Skeletal muscle satellite cell (primary cell): ENCODE measurements at regions not wholly inside any gene's neighbourhood (a gene's known extent, or its start where the extent isn't known, plus 50 kb on each side); places are given as distances from the start of the nearest gene placed in this dataset.

Experiments used
- H3K27me3 ChIP-seq: 2 replicates; pipeline ENCODE4 v1.7.0; 2013; ENCODE audit warnings: low read length; ENCODE audit not compliant: control insufficient read depth, insufficient read depth
- H3K36me3 ChIP-seq: 2 replicates; pipeline ENCODE4 v1.7.0; 2013; ENCODE audit warnings: mild to moderate bottlenecking, control low read depth, low read length; ENCODE audit not compliant: insufficient read depth
- H3K4me1 ChIP-seq: 2 replicates; pipeline ENCODE4 v1.7.0; 2013; ENCODE audit warnings: low read length; ENCODE audit not compliant: control insufficient read depth, insufficient read depth
- H3K4me2 ChIP-seq: 2 replicates; pipeline ENCODE4 v1.7.0; 2013; ENCODE audit warnings: mild to moderate bottlenecking, low read length
- H3K4me3 ChIP-seq: 2 replicates; pipeline ENCODE4 v1.7.0; 2013; ENCODE audit warnings: low read length
- H3K9ac ChIP-seq: 2 replicates; pipeline ENCODE4 v1.7.0; 2013; ENCODE audit warnings: mild to moderate bottlenecking, low read depth, low read length, moderate library complexity
- H3K9me3 ChIP-seq: replicated peaks from 2 replicates; pipeline ENCODE4 v1.7.0; 2013; ENCODE audit warnings: mild to moderate bottlenecking, control low read depth, low read length

DNA sequence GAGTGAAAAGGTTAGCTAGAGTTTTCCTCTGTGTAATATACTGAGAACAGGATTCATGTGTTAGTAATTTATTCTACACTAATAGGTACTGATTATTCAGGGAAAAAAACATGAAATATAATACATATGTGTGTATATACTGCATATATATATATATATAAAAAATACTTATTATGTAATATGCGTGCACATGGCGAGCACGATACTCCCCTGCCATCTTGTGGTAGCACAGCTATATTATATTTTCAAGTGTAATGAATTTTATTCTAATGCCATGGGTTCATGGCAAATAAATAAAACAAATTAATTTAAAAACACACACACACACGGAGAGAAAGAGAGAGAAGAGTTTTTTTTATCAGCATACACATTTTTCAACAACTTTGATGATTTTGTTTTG is 460.6 kb downstream of the KCNJ2 start:
- H3K9ac ChIP-seq: no peak overlapping the region
- H3K4me1 ChIP-seq: no peaks in the 10 kb centered on the region
- H3K27me3 ChIP-seq: no peaks in the 10 kb centered on the region
- H3K9me3 ChIP-seq: no peaks in the 10 kb centered on the region
- no peak overlapping the region for H3K4me2 ChIP-seq
- H3K36me3 ChIP-seq: no peaks in the 10 kb centered on the region
- no peak overlapping the region for H3K4me3 ChIP-seq

DNA sequence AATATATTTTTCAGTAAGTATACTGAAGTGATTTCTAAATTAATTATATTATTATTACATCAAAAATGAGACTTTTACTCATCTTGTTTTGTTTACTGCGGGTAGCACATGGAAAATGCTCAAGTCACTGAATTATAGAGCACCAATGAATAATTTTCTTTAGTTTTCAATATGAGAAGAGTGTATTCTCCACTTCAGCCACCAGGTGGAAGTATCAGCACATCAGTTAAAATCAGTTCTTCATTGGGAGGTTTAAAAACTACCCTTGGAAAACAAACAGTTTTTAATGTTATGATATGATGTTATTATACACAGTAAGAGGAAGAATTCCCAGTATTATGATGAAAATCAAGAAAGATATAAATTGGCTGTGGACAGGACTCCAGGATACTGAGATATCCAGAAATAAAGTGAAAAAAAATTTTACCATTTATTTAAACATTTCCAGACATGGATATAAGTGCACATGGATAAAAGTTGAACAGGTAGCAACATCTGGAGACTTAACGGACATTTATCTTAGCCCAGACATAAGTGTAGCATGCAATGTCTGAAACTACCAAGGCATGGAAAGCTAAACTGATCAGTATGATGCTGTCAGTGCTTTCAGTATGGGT is 467.3 kb downstream of the KCNJ2 start:
- H3K9ac ChIP-seq: no peak overlapping the region
- H3K9me3 ChIP-seq: no peaks in the 10 kb centered on the region
- no peaks in the 10 kb centered on the region for H3K27me3 ChIP-seq

DNA sequence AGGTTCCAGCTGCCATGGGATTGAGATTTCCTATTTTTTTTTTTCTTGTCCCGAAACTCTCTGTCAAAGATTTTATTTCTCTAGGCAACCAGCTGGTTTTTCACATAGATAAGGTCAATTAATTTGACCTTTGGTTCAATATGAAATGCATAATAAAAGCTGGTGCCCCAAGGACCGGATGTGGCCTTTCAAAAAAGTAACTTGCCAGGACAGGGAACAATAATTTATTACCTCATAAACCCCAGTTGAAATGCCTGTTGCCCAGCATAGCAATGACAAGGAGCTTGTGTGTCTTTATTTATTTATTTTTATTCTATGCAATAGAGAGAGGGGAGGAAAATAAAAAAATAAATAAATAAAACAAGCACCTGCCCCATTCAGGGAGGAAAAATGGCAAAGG is 472.7 kb downstream of the KCNJ2 start:
- no peaks in the 10 kb centered on the region for H3K4me1 ChIP-seq
- no peaks in the 10 kb centered on the region for H3K9me3 ChIP-seq
- H3K27me3 ChIP-seq: no peaks in the 10 kb centered on the region
- H3K9ac ChIP-seq: no peak overlapping the region
- H3K4me2 ChIP-seq: no peak overlapping the region
- H3K4me3 ChIP-seq: no peak overlapping the region
- no peaks in the 10 kb centered on the region for H3K36me3 ChIP-seq

More for the DNA sequence above, 467.3 kb downstream of the KCNJ2 start:
- Histone ChIP-seq H3K4me1 (no peaks in the 10 kb centered on the region), H3K4me2 (no peak overlapping the region), H3K4me3 (no peak overlapping the region), H3K36me3 (no peaks in the 10 kb centered on the region)

DNA sequence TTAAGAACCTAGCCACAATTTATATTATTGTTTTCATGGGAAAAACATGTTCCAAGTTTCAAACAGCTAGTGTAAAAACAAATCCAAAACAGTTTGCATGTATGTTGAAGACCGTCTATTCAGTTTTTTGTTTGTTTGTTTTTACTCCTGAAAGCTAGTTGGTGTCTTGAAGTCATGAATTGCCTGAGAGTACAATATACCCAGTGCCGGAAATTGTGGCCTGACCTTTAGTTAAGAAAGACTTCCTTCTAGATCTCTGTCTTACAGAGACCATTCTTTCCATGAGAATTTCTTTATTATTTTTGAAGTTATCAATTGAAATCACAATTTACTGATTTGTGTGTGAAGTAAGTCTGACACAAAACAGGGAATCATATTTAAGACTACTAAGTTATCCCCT is 474.8 kb downstream of the KCNJ2 start:
- Histone ChIP-seq H3K4me2 (no peak overlapping the region), H3K4me1 (no peaks in the 10 kb centered on the region), H3K9me3 (no peaks in the 10 kb centered on the region), H3K27me3 (no peaks in the 10 kb centered on the region), H3K9ac (no peak overlapping the region), H3K36me3 (no peaks in the 10 kb centered on the region), H3K4me3 (no peak overlapping the region)

DNA sequence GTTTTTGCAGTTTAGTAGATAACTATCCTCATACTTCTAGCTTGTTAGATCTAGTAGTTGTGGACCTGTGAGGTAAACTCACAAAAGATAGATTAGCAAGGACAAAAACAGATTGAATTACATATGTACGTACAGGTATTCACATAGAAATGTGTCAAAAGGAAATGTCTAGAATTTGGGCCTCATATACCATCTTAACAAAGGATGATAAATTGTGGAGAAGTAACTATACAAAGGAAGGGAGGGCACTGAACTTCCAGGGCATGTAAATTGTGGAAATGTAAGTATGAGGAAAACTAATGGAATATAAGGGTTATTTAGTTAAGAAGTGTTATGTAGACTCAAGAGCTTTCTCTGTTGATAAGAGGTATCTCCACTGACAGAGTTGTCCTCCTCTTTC is 477.3 kb downstream of the KCNJ2 start:
- no peaks in the 10 kb centered on the region for H3K36me3 ChIP-seq
- H3K9ac ChIP-seq: no peak overlapping the region
- no peaks in the 10 kb centered on the region for H3K9me3 ChIP-seq
- no peak overlapping the region for H3K4me3 ChIP-seq
- no peak overlapping the region for H3K4me2 ChIP-seq
- H3K4me1 ChIP-seq: no peaks in the 10 kb centered on the region
- H3K27me3 ChIP-seq: no peaks in the 10 kb centered on the region

DNA sequence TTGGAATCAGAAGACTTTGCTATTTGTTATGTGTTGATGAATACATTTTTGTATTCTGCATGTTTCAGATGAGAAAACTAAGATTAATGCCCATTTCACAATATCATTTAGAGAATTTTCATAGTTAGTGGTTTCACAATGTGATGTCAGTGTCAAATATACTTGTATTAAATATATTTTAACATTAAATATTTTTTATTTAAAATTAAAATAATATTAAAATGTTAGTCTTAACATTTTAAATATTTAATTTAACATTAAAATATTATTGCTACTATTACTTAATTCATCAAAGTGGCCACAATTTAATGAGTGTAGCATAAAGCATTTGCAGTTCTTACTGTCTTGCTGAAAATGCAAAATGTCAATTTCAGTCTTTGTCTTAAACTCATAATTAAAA is 478.8 kb downstream of the KCNJ2 start:
- H3K4me1 ChIP-seq: no peaks in the 10 kb centered on the region
- no peak overlapping the region for H3K9ac ChIP-seq
- H3K4me3 ChIP-seq: no peak overlapping the region
- no peaks in the 10 kb centered on the region for H3K36me3 ChIP-seq
- H3K9me3 ChIP-seq: no peaks in the 10 kb centered on the region
- no peak overlapping the region for H3K4me2 ChIP-seq
- no peaks in the 10 kb centered on the region for H3K27me3 ChIP-seq

DNA sequence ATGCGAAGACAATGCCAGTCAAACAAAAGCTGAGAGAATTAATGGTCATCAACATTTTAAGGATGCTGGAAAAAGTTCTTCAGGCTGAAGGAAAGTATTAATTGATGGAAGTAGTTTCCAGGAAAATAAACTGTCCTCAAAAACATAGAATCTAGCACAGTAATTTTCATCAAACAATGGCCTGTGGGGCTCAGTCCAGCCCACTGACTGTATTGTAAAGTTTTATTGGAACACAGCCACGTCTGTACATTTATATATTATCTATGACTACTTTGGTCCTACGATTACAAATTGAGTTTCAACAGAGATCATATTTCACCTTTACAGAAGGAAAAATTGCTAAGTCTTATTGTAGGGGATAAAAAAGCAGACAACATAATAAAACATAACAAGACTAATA is 484.5 kb downstream of the KCNJ2 start:
- H3K4me3 ChIP-seq: no peak overlapping the region
- H3K4me2 ChIP-seq: no peak overlapping the region
- H3K4me1 ChIP-seq: no peaks in the 10 kb centered on the region
- H3K36me3 ChIP-seq: no peaks in the 10 kb centered on the region
- no peaks in the 10 kb centered on the region for H3K27me3 ChIP-seq
- no peaks in the 10 kb centered on the region for H3K9me3 ChIP-seq
- no peak overlapping the region for H3K9ac ChIP-seq

DNA sequence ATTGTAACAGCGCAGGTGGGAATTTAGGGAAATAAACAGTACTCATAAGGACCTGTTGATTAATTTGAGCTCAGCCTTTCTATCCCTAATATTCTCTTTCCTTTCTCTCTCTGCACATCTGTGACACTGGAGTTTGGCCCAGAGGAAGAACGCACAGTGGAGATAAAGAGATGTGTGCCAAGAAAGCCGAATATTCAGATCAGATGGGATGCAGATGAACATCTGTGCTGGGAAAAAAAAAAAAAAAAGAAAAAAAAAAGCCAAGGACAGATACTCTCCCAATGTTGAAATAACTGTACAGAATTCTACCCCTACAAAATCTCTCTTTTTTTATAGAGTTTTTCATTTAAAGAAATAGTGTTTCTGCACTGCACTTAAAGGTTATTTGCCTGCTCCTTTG is 485.4 kb downstream of the KCNJ2 start:
- no peaks in the 10 kb centered on the region for H3K4me1 ChIP-seq
- no peaks in the 10 kb centered on the region for H3K36me3 ChIP-seq
- no peak overlapping the region for H3K9ac ChIP-seq
- no peak overlapping the region for H3K4me3 ChIP-seq
- no peaks in the 10 kb centered on the region for H3K9me3 ChIP-seq
- no peak overlapping the region for H3K4me2 ChIP-seq
- H3K27me3 ChIP-seq: no peaks in the 10 kb centered on the region

DNA sequence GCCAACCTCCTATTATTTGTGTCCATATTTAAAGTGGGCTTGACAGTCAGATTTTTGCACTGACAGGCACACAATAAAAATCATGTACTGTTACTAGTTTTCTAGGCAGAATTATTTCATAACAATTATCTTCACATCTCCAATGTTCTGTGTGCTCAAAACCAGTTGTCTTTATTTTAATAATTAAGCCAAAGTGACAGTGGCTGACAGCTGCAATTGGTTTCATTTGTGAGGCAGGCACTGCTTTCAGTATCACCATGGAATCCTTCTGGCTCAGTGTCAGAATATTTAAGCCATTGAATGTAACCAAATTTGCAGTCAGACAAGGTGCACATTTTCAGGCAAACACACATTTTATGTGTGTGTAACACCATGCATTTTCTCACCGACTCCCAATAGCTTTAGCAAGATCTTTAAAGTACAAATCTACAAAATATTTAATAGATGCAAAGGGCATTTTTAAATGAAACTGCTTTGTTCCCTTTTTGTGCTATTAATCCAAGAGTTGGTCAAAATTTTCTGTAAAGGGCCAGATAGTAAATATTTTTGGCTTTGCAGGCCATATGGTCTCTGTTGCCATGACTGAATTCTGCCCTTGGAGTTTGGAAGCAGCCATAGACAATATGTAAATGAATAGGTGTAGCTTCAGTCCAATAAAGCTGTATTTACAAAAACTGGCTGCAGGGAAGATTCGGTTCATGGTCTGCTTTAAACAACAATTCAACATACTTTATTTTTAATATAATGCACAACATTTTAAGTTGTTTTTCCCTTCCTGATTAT is 486.0 kb downstream of the KCNJ2 start:
- H3K4me1 ChIP-seq: no peaks in the 10 kb centered on the region
- H3K9me3 ChIP-seq: no peaks in the 10 kb centered on the region
- no peak overlapping the region for H3K9ac ChIP-seq
- no peak overlapping the region for H3K4me3 ChIP-seq
- no peaks in the 10 kb centered on the region for H3K36me3 ChIP-seq
- no peaks in the 10 kb centered on the region for H3K27me3 ChIP-seq
- H3K4me2 ChIP-seq: no peak overlapping the region

DNA sequence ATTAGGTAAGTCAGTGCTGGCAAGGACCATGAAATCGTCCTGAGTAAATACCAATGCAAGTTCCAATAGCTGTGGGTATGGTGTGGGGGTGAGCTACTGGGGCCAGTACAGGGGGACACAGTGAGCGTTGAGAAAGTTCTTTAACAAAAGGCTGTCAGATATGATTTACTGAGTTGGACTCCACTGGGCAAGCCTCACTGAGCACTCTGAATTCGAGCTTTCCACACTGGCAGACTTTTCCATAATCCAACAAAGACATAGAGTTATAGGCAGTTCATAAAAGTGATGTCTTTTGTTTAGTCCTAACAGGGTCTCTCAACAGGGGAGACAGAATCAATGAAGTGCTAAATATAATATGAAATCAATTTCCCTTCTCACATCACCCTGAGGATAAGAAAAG is 489.0 kb downstream of the KCNJ2 start:
- no peaks in the 10 kb centered on the region for H3K9me3 ChIP-seq
- no peak overlapping the region for H3K9ac ChIP-seq
- H3K4me3 ChIP-seq: no peak overlapping the region
- no peaks in the 10 kb centered on the region for H3K27me3 ChIP-seq
- H3K36me3 ChIP-seq: no peaks in the 10 kb centered on the region
- H3K4me1 ChIP-seq: peaks cover 3% of the 10 kb centered on the region
- H3K4me2 ChIP-seq: no peak overlapping the region

DNA sequence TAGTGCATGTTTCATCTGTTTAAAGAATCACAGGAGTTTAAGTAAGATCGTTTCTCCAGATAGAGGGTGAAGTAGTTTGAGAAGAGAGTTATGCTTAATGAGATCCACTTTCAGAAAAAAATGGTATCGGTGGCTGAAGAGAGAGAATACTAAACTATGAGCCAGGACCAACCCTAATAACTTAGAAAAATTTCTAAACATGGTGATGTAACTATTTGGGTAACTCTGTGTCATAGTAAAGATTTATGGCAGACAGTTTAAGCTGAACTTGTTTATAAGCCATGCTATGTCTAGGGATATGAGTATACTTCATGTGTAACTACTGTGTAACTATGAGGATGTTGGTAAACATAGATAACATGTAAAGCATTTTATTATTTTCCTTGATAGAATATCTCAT is 489.5 kb downstream of the KCNJ2 start:
- no peaks in the 10 kb centered on the region for H3K27me3 ChIP-seq
- no peak overlapping the region for H3K4me3 ChIP-seq
- peaks cover 3% of the 10 kb centered on the region for H3K4me1 ChIP-seq
- H3K9me3 ChIP-seq: no peaks in the 10 kb centered on the region
- no peaks in the 10 kb centered on the region for H3K36me3 ChIP-seq
- H3K9ac ChIP-seq: no peak overlapping the region
- no peak overlapping the region for H3K4me2 ChIP-seq
